ENCODE measurements at regions not wholly inside any gene's neighbourhood (a gene's known extent, or its start where the extent isn't known, plus 50 kb on each side); places are given as distances from the start of the nearest gene placed in this dataset.

- in situ Hi-C loops (cut with MboI), result no loop called here
- Histone ChIP-seq H3K79me2 (ENCODE audit: control insufficient read depth, insufficient read depth, low read length) (no peaks in the 10 kb centered on the region), H3K9me1 (ENCODE audit: control insufficient read depth, insufficient read depth, low read length) (no peaks in the 10 kb centered on the region), H3K4me1 (replicated peaks in 1 of 2; ENCODE audit: control insufficient read depth in 2 of 2, insufficient read depth in 2 of 2, low read length in 2 of 2) (peaks cover 0 to 6% of the 10 kb centered on the region in 2 experiments; a peak in 1 of 5 replicates), H3K4me3 (no peak overlapping the region), H3K4me2 (ENCODE audit: insufficient read depth, low read length) (no peak overlapping the region), H3K9ac (ENCODE audit: insufficient read depth in 1 of 2, low read depth in 2 of 2, low read length in 2 of 2) (peak overlapping the region in 1 of 2 experiments; percentile 54; a peak in 1 of 4 replicates), H3K27ac (ENCODE audit: extremely low read depth, low read depth, low read length) (no peak overlapping the region), H4K20me1 (replicated peaks; ENCODE audit: control insufficient read depth, insufficient read depth, low read length) (no peaks in the 10 kb centered on the region), H3K9me3 (replicated peaks; ENCODE audit: control insufficient read depth, insufficient read depth, low read depth, low read length) (no peaks in the 10 kb centered on the region), H3K27me3 (ENCODE audit: control insufficient read depth in 2 of 2, insufficient read depth in 2 of 2, low read length in 2 of 2) (no peaks in the 10 kb centered on the region), H3K36me3 (ENCODE audit: control insufficient read depth, insufficient read depth, low read length) (no peaks in the 10 kb centered on the region), H2AFZ (ENCODE audit: low read depth, low read length) (no peak overlapping the region)
- ChIA-PET CTCF (ENCODE audit: low intra/inter-chr PET ratio) (no interaction called here), POLR2A (no interaction called here)
- no peak for DNase-seq (ENCODE audit: extremely low read depth in 1 of 4, low spot score in 3 of 4)
- no peak for ATAC-seq
- 41% methylated on average over 3 of the region's 3 CpGs for WGBS (ENCODE audit: insufficient coverage, low coverage, missing lambda C conversion rate)
- intact Hi-C loops (cut with micrococcal nuclease), result no loop called here
- BruUV-seq (replicated peaks), result no TSS peak
- no peak for FAIRE-seq
- TF ChIP-seq ZNF609 (CRISPR knock-in tag; IDR thresholded peaks at IDR 0.05; ENCODE audit: borderline replicate concordance) (no peak), ARNT (IDR thresholded peaks at IDR 0.05) (no peak), BDP1 (IDR thresholded peaks at IDR 0.05; ENCODE audit: insufficient read depth, insufficient read length) (no peak), CHD2 (IDR thresholded peaks at IDR 0.05; ENCODE audit: low read depth, low read length) (no peak), GTF2E2 (tag; IDR thresholded peaks at IDR 0.05) (no peak), XRCC3 (IDR thresholded peaks at IDR 0.05) (no peak), MLLT1 (IDR thresholded peaks at IDR 0.05) (no peak), ZNF280B (CRISPR knock-in tag; IDR thresholded peaks at IDR 0.05) (no peak), WHSC1 (IDR thresholded peaks at IDR 0.05; ENCODE audit: low read length) (no peak), CBX8 (IDR thresholded peaks at IDR 0.05; ENCODE audit: borderline replicate concordance, extremely low read depth, low read depth, low read length, poor library complexity, severe bottlenecking) (no peak), DMBX1 (CRISPR knock-in tag; IDR thresholded peaks at IDR 0.05; ENCODE audit: borderline replicate concordance) (no peak), NBN (IDR thresholded peaks at IDR 0.05; ENCODE audit: low read depth) (no peak), PPARD (CRISPR knock-in tag; IDR thresholded peaks at IDR 0.05) (no peak), ETS2 (tag; IDR thresholded peaks at IDR 0.05; ENCODE audit: borderline replicate concordance, poor library complexity, severe bottlenecking) (no peak), E2F4 (CRISPR knock-in tag; IDR thresholded peaks at IDR 0.05; ENCODE audit: low read depth) (no peak)
Measured at GRCh38 chr1:212189352-212189738, 95.9 kb upstream of the PPP2R5A start.
